Activated naive CD4-positive, alpha-beta T cell (primary cell): ENCODE measurements at regions not wholly inside any gene's neighbourhood (a gene's known extent, or its start where the extent isn't known, plus 50 kb on each side); places are given as distances from the start of the nearest gene placed in this dataset.

Source experiments
- DNase-seq, 4 experiments: peaks; one replicate each; lab custom pipeline; 2025; lab: John Stamatoyannopoulos, UW

DNA sequence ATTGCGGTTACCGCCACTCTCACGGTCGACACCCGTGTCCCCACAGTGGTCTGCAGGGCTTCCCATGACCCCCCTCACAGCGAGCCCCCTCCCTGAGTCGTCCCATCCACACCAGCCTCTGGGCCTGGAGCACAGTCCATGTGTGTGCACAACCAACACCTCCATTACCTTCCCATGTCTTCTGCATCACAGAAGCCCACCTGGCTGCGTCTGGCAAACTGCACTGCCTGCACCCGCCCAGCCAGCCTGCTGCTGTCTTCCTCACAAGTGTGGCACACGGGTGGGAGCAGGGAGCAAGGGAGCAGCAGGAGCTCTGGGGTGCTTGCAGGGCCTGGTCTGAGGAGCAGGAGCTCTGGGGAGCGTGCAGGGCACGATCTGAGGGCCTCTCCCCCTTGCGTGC, 415.3 kb upstream of the IRX4 start:
- DNase-seq: no peak

- no peak for DNase-seq
Observed at GRCh38 chr5:2295476-2295875, 412.8 kb upstream of the IRX4 start.

DNA sequence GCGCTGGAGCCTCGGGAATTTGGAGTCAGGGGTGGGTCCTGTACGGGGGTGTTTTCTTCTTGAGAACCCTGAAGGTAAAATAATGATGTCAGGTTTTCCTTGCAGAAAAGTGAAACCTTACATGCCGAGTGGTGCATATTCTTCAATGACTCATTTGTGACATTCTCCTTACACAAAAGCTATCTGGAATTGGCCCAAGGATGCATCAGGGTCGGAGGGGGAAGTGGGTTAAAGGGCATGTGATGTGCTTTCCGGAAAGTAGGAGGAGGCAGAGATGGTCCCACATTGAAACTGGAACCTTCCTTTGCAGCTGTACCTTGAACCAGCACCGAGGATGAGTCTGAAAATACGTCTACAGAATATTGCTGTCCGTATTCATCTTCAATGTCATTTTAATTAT, 411.2 kb upstream of the IRX4 start:
- no peak for DNase-seq

- no peak for DNase-seq
Observed at GRCh38 chr5:2291146-2291840, 408.6 kb upstream of the IRX4 start.

GRCh38 chr5:2289380-2289779, 406.7 kb upstream of the IRX4 start:
- no peak for DNase-seq

GRCh38 chr5:2288968-2289367, 406.2 kb upstream of the IRX4 start:
- no peak for DNase-seq

DNA sequence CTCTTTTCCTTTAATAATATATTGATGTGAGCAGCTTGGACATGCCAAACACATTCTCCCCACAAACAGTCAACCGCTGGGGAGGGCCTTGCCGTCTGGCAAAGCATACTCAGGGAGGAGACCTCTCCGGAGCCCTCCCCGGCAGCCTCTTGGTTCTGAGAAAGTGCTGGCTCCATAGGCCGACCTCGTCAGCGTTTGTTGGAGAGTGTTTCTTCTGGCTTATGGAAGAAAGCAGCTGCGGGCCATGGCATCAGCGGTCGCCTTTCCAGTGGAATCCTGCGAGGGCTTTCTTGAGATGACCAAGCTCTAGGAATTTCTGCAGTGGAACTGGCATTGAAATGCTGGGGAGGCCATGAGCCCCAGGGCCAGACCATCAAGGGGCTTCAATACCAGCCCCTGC, 405.7 kb upstream of the IRX4 start:
- no peak for DNase-seq

DNA sequence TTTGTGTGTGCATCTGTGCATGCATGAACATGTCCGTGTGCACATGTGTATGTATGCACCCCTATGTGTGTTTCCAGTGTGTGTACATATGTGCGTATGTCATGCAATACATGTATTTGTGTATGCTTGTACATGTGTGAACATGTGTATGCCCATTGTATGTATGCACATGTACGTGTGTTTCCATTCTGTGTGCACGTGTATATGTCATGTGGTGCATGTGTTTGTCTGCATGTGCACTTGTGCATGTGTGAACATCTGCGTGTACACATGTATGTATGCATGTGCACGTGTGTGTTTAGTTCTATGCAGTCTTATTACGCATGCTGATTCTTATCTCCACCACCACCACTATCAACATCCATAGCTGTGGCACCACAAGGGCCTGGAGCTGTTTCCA, 403.5 kb upstream of the IRX4 start:
- DNase-seq: no peak

- no peak for DNase-seq
Observed at GRCh38 chr5:2284678-2285077, 402.0 kb upstream of the IRX4 start.

GRCh38 chr5:2283481-2284045, 400.8 kb upstream of the IRX4 start:
- no peak for DNase-seq

- no peak for DNase-seq
Observed at GRCh38 chr5:2282893-2283292, 400.2 kb upstream of the IRX4 start.

DNA sequence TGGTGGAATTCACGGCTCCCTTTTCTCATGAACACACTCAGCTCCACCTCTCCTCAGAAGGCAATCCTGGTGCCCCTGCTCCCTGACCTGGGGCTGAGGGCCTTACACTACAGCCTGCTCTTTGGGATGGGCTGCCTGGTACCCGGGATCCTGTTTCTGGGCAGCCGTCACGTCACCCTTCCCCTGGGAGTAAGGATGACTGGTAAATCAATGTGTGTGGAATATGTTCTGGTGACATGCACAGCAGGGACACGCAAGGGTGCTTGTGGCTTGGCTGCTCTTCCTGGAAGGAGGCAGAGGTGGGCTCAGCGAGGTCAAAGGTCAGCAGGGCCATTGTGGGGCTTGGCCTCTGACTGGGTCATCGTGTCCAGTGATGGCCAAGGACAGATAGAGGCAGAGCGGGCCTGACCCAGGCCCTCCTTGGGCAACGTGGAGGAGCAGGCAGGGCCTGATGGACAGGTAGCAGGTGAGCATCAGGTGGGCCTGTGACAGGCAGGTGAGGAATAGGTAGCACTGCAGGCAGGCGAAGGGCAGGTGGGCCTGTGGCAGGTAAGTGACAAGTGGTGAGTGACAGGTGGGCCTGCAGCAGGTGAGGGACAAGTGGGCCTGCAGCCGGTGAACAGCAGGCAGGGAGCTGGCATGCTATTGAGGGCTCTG, 399.4 kb upstream of the IRX4 start:
- no peak for DNase-seq

DNA sequence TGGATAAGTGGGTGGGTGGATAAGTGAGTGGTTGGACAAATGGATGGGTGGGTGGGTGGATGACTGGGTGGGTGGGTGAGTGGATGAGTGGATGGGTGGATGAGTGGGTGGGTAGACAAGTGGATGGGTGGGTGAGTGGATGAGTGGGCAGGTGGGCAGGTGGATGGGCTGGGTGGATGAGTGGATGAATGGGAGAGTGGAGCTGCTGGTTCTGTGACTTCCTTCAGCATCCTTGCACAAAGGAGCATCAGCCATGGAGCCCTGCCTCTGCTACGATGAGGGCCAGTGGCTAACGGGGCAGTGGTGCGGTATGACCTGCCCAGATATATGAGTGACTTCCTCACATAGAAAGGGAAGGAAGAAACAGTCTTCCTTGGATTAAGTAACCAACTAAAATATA, 398.7 kb upstream of the IRX4 start:
- no peak for DNase-seq

- DNase-seq: no peak
Observed at GRCh38 chr5:2280318-2280717, 397.6 kb upstream of the IRX4 start.

- no peak for DNase-seq
Observed at GRCh38 chr5:2278825-2279456, 396.2 kb upstream of the IRX4 start.

DNA sequence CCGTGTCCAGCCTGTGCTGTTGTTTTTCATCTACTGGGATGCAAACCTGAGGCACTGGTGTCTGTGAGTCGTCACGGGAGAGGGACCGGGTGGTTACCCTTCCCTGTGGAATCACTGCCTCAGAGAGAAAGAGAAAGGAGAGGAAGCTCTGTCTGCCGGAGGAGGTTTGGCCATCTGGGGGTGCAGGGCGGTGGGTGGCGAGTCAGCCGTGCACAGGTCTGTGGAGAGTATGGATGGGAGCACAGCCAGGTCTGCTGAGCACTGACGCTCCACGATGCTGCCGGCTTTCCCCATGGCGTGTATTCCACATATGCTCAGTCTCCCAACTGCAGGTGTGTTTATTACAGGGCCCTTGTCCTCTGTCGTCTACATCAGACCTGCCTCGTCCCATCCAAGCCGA, 395.2 kb upstream of the IRX4 start:
- no peak for DNase-seq

DNA sequence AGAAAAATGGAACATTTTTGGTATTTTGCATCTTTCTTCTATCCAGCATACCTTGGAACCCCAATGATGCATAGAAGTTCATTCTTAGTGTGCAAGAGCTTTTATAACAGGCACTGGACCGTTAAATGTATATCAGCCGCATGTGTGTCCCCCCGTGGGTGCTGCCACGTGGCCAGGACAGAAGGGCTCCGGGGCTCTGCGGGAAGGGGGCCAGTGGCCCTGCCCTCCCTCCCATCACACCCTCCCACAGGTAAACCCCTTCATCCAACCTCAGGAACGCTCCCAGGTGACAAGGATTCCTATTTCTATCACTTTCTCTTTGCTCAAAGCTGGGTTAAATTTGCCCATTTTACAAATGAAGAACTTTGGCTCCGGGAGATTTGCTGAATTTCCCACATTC, 393.4 kb upstream of the IRX4 start:
- no peak for DNase-seq

DNA sequence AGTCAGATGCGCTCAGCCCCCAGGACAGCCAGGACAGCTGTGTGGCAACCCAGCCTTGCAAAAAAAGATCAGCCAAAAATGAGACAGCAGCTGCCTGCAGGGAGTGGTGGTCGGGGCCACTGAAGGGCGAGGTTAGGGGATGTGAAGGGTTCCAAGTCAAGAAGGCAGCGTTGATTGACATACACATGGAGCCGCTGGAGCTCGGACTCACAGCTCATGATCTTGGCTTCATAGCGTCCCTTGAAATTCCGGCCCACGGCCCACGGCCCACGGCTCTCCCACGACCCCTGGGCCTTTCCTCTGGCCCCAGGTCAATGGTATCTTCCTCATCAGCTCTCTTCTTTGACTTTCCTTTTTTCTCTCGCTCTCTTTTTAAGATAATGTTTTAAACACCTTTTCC, 390.0 kb upstream of the IRX4 start:
- DNase-seq: no peak

DNA sequence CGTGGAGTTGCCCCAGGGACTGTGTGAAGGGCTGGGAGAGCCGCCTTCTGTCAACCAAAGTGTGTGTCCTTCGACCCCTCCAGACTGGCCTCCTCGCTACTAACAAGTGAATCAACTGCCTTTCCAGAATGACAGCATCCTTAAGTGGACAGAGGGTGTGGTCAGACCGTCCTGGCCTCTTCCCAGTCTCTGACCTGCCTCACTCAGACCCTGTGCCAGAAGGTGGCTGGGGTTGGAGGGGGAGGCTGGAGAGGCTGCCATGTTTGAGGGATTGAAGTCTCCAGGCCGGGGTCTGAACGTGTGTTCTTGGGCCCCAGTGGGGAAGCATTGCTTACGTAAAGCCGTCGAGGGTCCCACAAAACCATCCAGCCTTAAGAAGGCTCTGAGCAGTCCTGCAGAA, 389.3 kb upstream of the IRX4 start:
- no peak for DNase-seq

- no peak for DNase-seq
Observed at GRCh38 chr5:2271316-2271715, 388.6 kb upstream of the IRX4 start.

GRCh38 chr5:2270467-2270866, 387.7 kb upstream of the IRX4 start:
- no peak for DNase-seq

GRCh38 chr5:2269656-2270055, 386.9 kb upstream of the IRX4 start:
- DNase-seq: no peak

- DNase-seq: no peak
Observed at GRCh38 chr5:2267991-2268390, 385.3 kb upstream of the IRX4 start.
